PC-9 (cell line): ENCODE measurements at regions not wholly inside any gene's neighbourhood (a gene's known extent, or its start where the extent isn't known, plus 50 kb on each side); places are given as distances from the start of the nearest gene placed in this dataset.

ENCODE experiments used
- BruUV-seq: library from RNA; stranded (reverse); fragments of 400-500 nt; replicated peaks from 2 replicates; lab custom pipeline; 2021; lab: Mats Ljungman, UMichigan
- CTCF ChIA-PET: fragments of 300-600 bp; sonication (Branson Sonifier 250); formaldehyde crosslinking; loops from one replicate; lab custom pipeline; 2022; ENCODE audit warnings: antibody characterized with exemption; lab: Charles Lee
- POLR2A ChIA-PET: fragments of 300-600 bp; sonication (Branson Sonifier 250); formaldehyde crosslinking; loops from one replicate; lab custom pipeline; 2022; ENCODE audit warnings: antibody characterized with exemption; ENCODE audit not compliant: unreplicated experiment; lab: Charles Lee
- DNase-seq, 2 experiments: peaks; one replicate each; pipeline versions ENCODE4 v3.0.0 to v3.0.0-alpha.2; 2015 to 2022; ENCODE audit warnings: mixed read lengths in 1 of 2
- H2AFZ ChIP-seq: fragments of 200-600 bp; sonication (generic); 2 replicates; pipeline ENCODE4 v1.8.1; 2017; ENCODE audit warnings: antibody characterized with exemption
- H3F3A ChIP-seq: fragments of 200-600 bp; sonication (generic); 2 replicates; pipeline ENCODE4 v1.8.1; 2017; ENCODE audit warnings: antibody characterized with exemption, mild to moderate bottlenecking, low read depth; ENCODE audit not compliant: insufficient read depth
- H3K27ac ChIP-seq: fragments of 200-600 bp; sonication (generic); 2 replicates; pipeline ENCODE4 v1.6.1; 2016; ENCODE audit warnings: mixed run types
- H3K27me3 ChIP-seq: fragments of 200-600 bp; sonication (generic); 2 replicates; pipeline ENCODE4 v1.6.1; 2016; ENCODE audit warnings: low read depth, mixed run types; ENCODE audit not compliant: insufficient read depth
- H3K36me3 ChIP-seq: fragments of 200-600 bp; sonication (generic); 2 replicates; pipeline ENCODE4 v1.6.1; 2016; ENCODE audit warnings: low read depth, mixed run types
- H3K4me1 ChIP-seq: fragments of 200-600 bp; sonication (generic); replicated peaks from 2 replicates; pipeline ENCODE4 v1.6.1; 2016; ENCODE audit warnings: mixed run types; ENCODE audit not compliant: insufficient read depth
- H3K4me2 ChIP-seq: fragments of 200-600 bp; sonication (generic); 2 replicates; pipeline ENCODE4 v1.6.1; 2017; ENCODE audit warnings: mixed run types
- H3K4me3 ChIP-seq: fragments of 200-600 bp; sonication (generic); 2 replicates; pipeline ENCODE4 v1.6.1; 2016; ENCODE audit warnings: mixed run types
- H3K79me2 ChIP-seq: fragments of 200-600 bp; sonication (generic); 2 replicates; pipeline ENCODE4 v1.6.1; 2017; ENCODE audit warnings: low read depth, mixed run types
- H3K9me2 ChIP-seq: fragments of 200-600 bp; sonication (generic); 2 replicates; pipeline ENCODE4 v1.8.1; 2017; ENCODE audit warnings: mild to moderate bottlenecking; ENCODE audit not compliant: insufficient read depth
- H3K9me3 ChIP-seq: fragments of 200-600 bp; sonication (generic); 2 replicates; pipeline ENCODE4 v1.8.1; 2016; ENCODE audit warnings: low read depth; ENCODE audit not compliant: insufficient read depth
- H4K20me1 ChIP-seq: fragments of 200-600 bp; sonication (generic); 2 replicates; pipeline ENCODE4 v1.8.1; 2017; ENCODE audit not compliant: insufficient read depth
- CTCF ChIP-seq: fragments of 200-600 bp; sonication (generic); conservative IDR thresholded peaks from 2 replicates; pipeline ENCODE4 v1.6.1; 2017; ENCODE audit warnings: mixed run types, antibody characterized with exemption, mild to moderate bottlenecking, moderate library complexity
- EZH2 ChIP-seq: fragments of 200-600 bp; sonication (generic); IDR thresholded peaks from 2 replicates; pipeline ENCODE4 v1.8.0; 2017; ENCODE audit warnings: antibody characterized with exemption, low read depth
- intact Hi-C: fragments of 100-400 bp; cut with micrococcal nuclease; formaldehyde crosslinking; loops from one replicate; pipeline ENCODE4 v1.10.0; 2022; ENCODE audit not compliant: unreplicated experiment

- H3K27ac ChIP-seq: no peak overlapping the region
- no peaks in the 10 kb centered on the region for H4K20me1 ChIP-seq
- no peak overlapping the region for H3K4me3 ChIP-seq
- H2AFZ ChIP-seq: no peak overlapping the region
- ChIA-PET POLR2A (no interaction called here), CTCF (no interaction called here)
- TF ChIP-seq CTCF: no peak
- intact Hi-C loops: no loop called here
- H3K4me1 ChIP-seq: no peaks in the 10 kb centered on the region
- no TSS peak for BruUV-seq
- no peaks in the 10 kb centered on the region for H3K27me3 ChIP-seq
- no peak for DNase-seq
- no peaks in the 10 kb centered on the region for H3K9me2 ChIP-seq
- H3F3A ChIP-seq: no peaks in the 10 kb centered on the region
- H3K9me3 ChIP-seq: no peaks in the 10 kb centered on the region
- H3K4me2 ChIP-seq: no peak overlapping the region
- no peaks in the 10 kb centered on the region for H3K36me3 ChIP-seq
- H3K79me2 ChIP-seq: no peaks in the 10 kb centered on the region
Observed at GRCh38 chr9:106708475-106709146, 154.4 kb upstream of the ZNF462 start.

- Histone ChIP-seq H3K27me3 (no peaks in the 10 kb centered on the region), H3K9me3 (no peaks in the 10 kb centered on the region), H3K27ac (no peak overlapping the region), H3K4me1 (peaks cover 2% of the 10 kb centered on the region), H2AFZ (no peak overlapping the region), H3K79me2 (no peaks in the 10 kb centered on the region), H3K4me2 (no peak overlapping the region), H3K9me2 (no peaks in the 10 kb centered on the region), H3K4me3 (no peak overlapping the region), H3F3A (peaks cover under 1% of the 10 kb centered on the region; the same call in 1 of the 2 replicates), H4K20me1 (no peaks in the 10 kb centered on the region), H3K36me3 (no peaks in the 10 kb centered on the region)
- intact Hi-C loops: no loop called here
- TF ChIP-seq CTCF (no peak), EZH2 (no peak)
- CTCF ChIA-PET: no interaction called here
- no TSS peak for BruUV-seq
- no peak for DNase-seq
- POLR2A ChIA-PET: no interaction called here
Observed at GRCh38 chr9:106712279-106712678, 150.7 kb upstream of the ZNF462 start.

- BruUV-seq: no TSS peak
- peaks cover 4% of the 10 kb centered on the region; the same call in 1 of the 2 replicates for H3F3A ChIP-seq
- H3K9me3 ChIP-seq: no peaks in the 10 kb centered on the region
- no peaks in the 10 kb centered on the region for H3K9me2 ChIP-seq
- H3K27ac ChIP-seq: no peak overlapping the region
- H3K4me2 ChIP-seq: no peak overlapping the region
- no peaks in the 10 kb centered on the region for H3K79me2 ChIP-seq
- no peaks in the 10 kb centered on the region for H4K20me1 ChIP-seq
- peaks cover 11% of the 10 kb centered on the region for H3K4me1 ChIP-seq
- H3K36me3 ChIP-seq: no peaks in the 10 kb centered on the region
- H2AFZ ChIP-seq: no peak overlapping the region
- intact Hi-C loops: no loop called here
- no peak overlapping the region for H3K4me3 ChIP-seq
- TF ChIP-seq CTCF (no peak), EZH2 (no peak)
- no peak for DNase-seq
- H3K27me3 ChIP-seq: no peaks in the 10 kb centered on the region
- ChIA-PET POLR2A (no interaction called here), CTCF (no interaction called here)
Observed at GRCh38 chr9:106713206-106713605, 149.8 kb upstream of the ZNF462 start.
